ENCODE measurements at regions not wholly inside any gene's neighbourhood (a gene's known extent, or its start where the extent isn't known, plus 50 kb on each side); places are given as distances from the start of the nearest gene placed in this dataset.
"Not testable (repeated sequence)": the region's sequence is repeated elsewhere in the genome, so short reads cannot be mapped to it uniquely, and the experiment has no call there.

DNA sequence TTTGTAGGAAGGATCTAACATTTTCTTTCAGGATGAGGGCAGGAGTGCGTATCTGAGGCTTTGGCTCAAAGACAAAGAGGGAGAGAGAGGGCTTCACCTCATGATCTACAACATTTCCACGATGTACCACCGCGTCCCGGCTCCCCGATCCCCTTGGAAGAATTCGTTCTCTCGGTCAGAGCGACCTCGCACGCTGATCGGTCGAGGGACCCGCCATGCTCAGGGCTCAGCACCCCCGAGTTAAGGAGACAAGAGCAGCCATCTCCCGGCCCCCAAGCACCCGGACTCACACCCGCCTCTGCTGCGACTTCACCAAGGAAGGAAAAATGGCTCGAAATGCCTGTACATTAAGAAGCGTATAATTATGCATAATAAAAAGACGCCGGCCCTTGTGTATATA is 89.5 kb upstream of the RPL38 start:
- no peak for DNase-seq (ENCODE audit: low read depth in 3 of 3)

DNA sequence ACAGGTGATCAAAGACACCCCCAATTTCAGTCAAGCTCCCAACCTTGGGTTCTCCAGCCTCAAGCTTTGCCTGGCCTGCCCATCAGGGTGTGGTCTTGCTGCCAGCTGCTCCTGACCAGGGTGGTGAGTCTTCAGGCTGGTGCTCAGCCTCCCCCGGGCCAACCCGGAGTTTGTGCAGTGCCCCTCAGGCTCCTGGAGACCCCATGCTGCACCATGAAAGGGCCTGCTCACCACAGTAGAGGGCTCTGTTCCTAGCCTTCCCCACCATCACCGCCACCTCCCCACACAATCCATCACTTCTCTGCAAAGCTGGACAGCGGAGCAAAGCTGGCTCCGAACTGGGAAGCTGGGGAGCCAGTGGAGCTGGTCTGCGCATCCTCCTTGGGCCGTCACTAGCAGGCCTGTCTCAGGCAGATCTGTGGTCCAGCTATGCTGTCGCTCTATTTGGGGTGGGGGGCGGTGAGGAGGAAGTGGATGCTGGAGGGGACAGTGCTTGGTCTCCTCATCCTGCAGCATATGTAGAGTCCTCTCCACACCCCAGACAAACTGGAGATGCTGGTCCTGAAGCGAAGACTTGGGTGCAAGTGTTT is 88.5 kb upstream of the RPL38 start:
- no peak for DNase-seq (ENCODE audit: low read depth in 3 of 3)

- DNase-seq (ENCODE audit: low read depth in 3 of 3), result no peak
Measured at GRCh38 chr17:74115586-74115985, 87.9 kb upstream of the RPL38 start.

DNA sequence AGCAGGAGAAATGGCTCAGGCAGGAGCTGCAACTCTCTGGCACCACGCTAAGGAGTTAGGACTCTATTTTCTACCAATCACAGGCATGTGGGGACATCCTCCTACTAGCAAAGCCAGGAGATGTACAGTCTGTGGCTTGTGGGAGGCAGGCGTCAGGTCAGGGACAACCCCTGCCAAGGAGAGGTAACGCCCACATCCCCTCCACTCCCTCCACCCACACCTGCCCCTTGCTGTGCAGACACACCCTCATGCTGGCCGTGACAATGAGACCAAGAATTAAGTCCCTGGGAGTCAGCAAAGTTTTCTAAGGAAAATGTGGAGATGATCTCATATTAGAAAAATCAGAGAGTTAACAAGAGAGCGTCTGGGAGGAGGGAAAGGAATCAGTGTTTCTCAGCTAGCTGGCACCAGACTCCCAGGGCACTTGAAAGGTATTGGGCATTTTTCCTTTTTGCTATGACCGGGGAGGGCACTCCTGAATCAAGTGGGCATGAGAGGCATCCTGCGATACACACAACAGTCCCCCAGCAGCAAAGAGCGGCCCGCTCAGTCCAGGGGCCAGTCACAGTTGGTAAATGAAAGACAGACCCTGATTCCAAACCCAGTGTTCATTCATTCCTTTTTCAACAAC is 87.3 kb upstream of the RPL38 start:
- DNase-seq (ENCODE audit: low read depth in 3 of 3), result no peak

- DNase-seq (ENCODE audit: low read depth in 3 of 3), result no peak
Measured at GRCh38 chr17:74117087-74117698, 86.3 kb upstream of the RPL38 start.

GRCh38 chr17:74117999-74118421 is 85.5 kb upstream of the RPL38 start:
- no peak for DNase-seq (ENCODE audit: low read depth in 3 of 3)

- DNase-seq (ENCODE audit: low read depth in 3 of 3), result no peak
Measured at GRCh38 chr17:74118504-74118903, 85.0 kb upstream of the RPL38 start.

GRCh38 chr17:74119049-74119580 is 84.4 kb upstream of the RPL38 start:
- no peak for DNase-seq (ENCODE audit: low read depth in 3 of 3)

GRCh38 chr17:74119965-74120364 is 83.5 kb upstream of the RPL38 start:
- DNase-seq (ENCODE audit: low read depth in 3 of 3), result no peak

- no peak for DNase-seq (ENCODE audit: low read depth in 3 of 3)
Measured at GRCh38 chr17:74123350-74123749, 80.1 kb upstream of the RPL38 start.

DNA sequence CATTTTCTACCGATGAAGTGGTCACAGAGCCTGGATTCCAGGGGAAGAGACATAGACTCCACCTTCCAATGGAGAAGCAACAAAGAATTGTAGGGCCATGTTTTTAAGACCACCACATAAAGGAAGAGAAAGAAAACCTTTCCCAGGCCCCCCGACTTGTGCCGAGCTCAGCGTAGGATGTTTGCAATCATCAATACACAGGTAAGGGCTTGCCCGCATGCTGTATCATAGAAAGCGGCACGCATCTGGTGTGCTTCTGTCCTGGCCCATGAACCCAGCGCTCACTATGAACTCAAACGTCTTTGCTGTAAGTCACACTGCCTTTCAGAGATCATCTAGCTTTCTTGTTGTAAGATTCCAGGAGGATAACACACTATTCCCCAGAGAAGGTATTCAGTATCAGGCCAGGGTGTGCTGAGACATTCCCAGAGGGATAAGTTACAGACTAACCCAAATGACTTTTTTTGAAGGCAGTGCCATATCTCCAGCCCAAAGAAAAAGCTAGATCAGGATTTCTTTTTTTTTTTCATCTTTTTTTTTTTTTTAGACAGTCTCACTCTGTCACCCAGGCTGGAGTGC is 79.5 kb upstream of the RPL38 start:
- no peak for DNase-seq (ENCODE audit: low read depth in 3 of 3)

GRCh38 chr17:74125156-74125555 is 78.3 kb upstream of the RPL38 start:
- no peak for DNase-seq (ENCODE audit: low read depth in 3 of 3)

DNA sequence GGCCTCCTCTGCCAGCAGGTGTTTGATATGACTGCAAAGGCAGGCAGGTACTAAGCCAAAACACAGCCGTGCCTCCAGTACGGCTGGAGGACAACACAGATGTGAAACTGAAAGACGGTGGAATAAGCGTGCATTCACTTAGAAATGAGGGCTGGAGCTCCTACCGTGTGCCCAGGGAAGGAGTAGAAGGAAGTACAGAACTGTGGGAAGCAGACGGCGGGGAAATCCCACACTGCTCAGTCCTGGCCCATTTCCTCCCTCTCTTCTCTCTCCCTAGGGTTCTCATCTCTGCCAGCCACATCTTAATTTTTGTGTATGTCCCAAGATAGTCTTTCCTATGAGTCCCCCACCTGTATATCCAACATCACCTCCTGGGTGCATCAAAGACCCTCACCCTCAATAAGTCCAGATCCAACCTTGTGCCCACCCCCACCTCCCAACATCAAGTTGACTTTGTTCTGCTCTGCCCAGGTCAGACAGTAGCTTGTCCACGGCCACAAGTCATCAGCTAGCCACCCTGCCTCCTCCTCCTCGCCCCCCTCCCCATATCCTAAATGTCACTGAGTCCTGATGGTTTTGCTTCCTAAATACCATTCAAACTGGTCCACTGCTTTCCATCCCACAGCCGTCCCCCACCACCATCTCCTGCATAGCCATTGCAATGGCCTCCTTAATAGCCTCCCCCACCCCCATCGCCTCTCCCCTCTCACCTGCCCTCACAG is 77.1 kb upstream of the RPL38 start:
- DNase-seq (ENCODE audit: low read depth in 3 of 3), result no peak

DNA sequence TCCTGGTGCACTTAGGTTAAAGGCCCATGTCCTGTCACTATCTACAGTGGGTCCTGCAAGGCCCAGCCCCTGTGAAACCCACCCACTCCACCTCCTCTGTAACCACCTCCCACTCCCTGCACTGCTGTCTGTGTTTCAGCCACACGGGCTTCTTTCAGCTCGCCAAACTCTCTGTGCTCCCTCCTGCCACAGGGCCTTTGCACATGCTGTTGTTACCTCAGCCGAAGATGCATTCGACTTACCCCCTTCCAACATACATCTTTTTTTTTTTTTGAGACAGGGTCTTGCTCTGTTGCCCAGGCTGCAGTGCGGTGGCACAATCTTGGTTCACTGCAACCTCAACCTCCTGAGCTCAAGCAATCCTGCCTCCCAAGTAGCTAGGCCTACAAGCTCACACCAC is 76.5 kb upstream of the RPL38 start:
- no peak for DNase-seq (ENCODE audit: low read depth in 3 of 3)

DNA sequence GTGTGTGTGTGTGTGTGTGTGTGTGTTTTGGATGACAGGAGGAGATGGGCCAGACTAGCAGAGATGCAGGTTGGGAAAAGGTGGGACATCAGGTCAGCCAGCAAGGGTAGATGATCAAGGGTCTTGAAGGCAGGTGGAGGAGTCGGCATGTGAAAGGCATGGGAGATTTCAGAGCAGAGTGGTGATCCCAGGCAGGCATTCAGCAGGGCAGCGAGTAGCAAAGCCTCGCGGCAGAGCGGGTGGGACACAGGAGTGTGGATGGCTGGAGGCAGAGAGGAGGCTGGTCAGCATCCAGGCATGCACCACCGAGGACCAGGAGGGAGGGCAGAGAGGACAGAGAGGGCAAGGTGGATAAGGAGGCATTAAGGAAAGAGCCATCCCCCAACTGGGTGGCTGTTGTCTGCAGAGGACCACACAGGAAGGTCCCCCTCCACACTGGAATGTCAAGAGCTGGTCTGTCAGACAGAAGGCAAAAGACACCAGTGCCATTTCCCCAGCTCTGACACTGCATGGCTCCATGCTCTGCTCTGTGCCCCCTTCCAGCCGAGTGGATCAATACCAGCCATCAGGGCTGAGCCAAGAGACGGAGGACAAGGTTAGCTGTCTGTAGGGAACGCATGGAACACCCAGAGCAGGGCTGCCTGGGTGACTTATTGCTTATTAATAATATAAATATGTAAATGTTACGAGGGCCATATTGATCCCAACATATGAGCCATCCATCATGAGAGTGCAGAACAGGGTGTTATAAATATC is 74.8 kb upstream of the RPL38 start:
- no peak for DNase-seq (ENCODE audit: low read depth in 3 of 3)

- DNase-seq (ENCODE audit: low read depth in 3 of 3), result not testable (repeated sequence)
Measured at GRCh38 chr17:74129800-74130199, 73.7 kb upstream of the RPL38 start.

DNA sequence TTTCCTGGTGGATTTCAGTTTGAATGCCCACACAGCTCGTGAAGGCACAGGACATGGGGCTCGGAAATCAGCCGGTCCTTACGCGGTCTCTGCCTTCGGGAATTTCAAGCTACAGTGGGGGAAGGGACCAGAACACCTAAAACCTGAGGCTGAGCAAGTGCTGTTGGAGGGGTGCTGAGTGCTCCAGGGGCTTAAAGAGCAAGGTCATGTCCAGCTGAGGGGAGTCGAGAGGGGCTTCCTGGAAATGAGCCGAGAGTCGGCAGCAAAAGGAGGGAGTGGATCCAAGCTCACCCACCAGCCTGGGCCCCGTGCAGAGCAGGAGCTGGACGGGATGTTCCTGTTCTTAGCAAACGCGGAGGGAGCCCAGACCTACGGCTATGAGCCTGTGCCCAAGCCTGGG is 73.2 kb upstream of the RPL38 start:
- DNase-seq (ENCODE audit: low read depth in 3 of 3), result no peak

GRCh38 chr17:74130841-74131240 is 72.6 kb upstream of the RPL38 start:
- no peak for DNase-seq (ENCODE audit: low read depth in 3 of 3)

DNA sequence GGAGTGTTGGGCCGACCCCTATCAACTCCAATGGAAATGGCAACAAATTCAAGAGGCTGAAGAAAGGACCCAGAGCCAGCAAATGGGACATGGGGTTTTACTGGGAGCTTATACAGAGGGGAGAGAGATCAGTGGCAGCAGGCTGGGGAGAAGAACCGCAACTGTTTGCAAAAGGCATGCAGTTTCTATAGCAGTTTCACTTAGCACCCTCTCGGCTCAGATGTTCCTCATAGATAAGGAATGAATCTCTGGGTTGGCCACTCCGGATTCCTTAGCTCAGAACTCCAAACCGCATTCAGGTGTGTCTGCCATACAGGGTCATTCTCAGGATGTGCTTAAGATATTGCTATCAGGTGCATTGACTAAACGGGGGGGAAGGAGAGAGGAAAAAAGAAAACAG is 71.1 kb upstream of the RPL38 start:
- no peak for DNase-seq (ENCODE audit: low read depth in 3 of 3)

- DNase-seq (ENCODE audit: low read depth in 3 of 3), result no peak
Measured at GRCh38 chr17:74133740-74134139, 69.7 kb upstream of the RPL38 start.

DNA sequence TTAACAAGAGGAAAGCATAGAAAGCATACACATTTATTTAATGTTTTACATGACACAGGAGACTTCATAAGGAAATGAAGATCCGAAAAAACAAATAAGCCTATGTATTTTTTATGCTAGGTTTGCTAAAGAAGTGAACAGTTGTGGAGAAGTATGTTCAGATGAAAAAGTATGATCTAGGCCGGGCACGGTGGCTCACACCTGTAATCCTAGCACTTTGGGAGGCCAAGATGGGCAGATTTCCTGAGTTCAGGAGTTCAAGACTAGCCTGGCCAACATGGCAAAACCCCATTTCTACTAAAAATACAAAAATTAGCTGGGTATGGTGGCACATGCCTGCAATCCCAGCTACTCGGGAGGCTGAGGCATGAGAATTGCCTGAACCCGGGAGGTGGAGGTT is 69.2 kb upstream of the RPL38 start:
- DNase-seq (ENCODE audit: low read depth in 3 of 3), result not testable (repeated sequence)

- DNase-seq (ENCODE audit: low read depth in 3 of 3), result no peak
Measured at GRCh38 chr17:74134991-74135390, 68.5 kb upstream of the RPL38 start.
